ENCODE measurements at regions not wholly inside any gene's neighbourhood (a gene's known extent, or its start where the extent isn't known, plus 50 kb on each side); places are given as distances from the start of the nearest gene placed in this dataset.

DNA sequence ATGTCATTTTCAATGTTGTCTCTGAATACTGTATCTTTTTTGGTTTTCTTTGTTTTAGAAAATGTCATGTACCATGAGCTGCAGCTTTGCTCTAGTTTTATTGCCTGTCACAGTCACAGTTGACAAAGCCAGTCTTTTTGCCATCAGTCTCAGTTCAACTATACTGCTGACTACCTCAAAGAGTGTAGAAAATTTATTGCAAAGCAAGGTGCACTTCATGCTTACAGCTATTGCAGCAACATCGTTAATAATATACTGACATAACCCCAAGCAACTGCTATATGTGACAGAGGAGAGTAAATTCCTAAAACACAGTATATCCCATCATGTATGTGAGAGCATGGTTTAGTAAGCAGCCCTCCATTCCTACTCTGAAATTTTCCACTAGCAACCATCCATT is 2022.3 kb downstream of the ARAP2 start:
- no peak for DNase-seq (ENCODE audit: extremely low read depth, low read depth)
- TF ChIP-seq, protein P1, sequence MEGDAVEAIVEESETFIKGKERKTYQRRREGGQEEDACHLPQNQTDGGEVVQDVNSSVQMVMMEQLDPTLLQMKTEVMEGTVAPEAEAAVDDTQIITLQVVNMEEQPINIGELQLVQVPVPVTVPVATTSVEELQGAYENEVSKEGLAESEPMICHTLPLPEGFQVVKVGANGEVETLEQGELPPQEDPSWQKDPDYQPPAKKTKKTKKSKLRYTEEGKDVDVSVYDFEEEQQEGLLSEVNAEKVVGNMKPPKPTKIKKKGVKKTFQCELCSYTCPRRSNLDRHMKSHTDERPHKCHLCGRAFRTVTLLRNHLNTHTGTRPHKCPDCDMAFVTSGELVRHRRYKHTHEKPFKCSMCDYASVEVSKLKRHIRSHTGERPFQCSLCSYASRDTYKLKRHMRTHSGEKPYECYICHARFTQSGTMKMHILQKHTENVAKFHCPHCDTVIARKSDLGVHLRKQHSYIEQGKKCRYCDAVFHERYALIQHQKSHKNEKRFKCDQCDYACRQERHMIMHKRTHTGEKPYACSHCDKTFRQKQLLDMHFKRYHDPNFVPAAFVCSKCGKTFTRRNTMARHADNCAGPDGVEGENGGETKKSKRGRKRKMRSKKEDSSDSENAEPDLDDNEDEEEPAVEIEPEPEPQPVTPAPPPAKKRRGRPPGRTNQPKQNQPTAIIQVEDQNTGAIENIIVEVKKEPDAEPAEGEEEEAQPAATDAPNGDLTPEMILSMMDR (IDR thresholded peaks at IDR 0.05; ENCODE audit: low read depth, low read length): no peak

GRCh38 chr4:34236118-34236517 is 2008.2 kb downstream of the ARAP2 start:
- no peak for DNase-seq (ENCODE audit: extremely low read depth, low read depth)
- TF ChIP-seq, protein P1 (IDR thresholded peaks at IDR 0.05; ENCODE audit: low read depth, low read length): no peak

DNA sequence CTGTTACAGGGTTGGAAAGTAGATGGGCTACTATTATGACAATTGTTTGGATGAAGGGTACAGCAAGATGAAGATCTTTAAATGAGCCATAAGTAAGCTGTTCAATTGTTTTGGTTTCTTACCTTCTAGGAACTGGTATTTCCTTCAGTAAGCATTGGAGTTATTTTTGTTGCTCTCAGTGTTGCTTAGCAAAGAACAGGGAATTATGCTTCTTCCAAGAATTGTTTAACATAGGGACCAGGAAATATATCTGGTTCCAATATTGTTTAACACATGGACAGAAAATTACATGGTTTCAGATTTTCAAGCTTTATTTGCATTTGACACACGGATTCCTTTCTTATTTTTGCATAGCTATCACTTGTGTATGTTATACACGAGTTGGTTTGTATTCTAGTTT is 1999.0 kb downstream of the ARAP2 start:
- DNase-seq (ENCODE audit: extremely low read depth, low read depth): no peak
- TF ChIP-seq, protein P1 (IDR thresholded peaks at IDR 0.05; ENCODE audit: low read depth, low read length): no peak

GRCh38 chr4:34250562-34250961 is 1993.8 kb downstream of the ARAP2 start:
- DNase-seq (ENCODE audit: extremely low read depth, low read depth): no peak
- TF ChIP-seq, protein P1 (IDR thresholded peaks at IDR 0.05; ENCODE audit: low read depth, low read length): no peak

- no peak for DNase-seq (ENCODE audit: extremely low read depth, low read depth)
- TF ChIP-seq, protein P1 (IDR thresholded peaks at IDR 0.05; ENCODE audit: low read depth, low read length): no peak
Measured at GRCh38 chr4:34253239-34253638, 1991.1 kb downstream of the ARAP2 start.

GRCh38 chr4:34258176-34258575 is 1986.1 kb downstream of the ARAP2 start:
- TF ChIP-seq, protein P1 (IDR thresholded peaks at IDR 0.05; ENCODE audit: low read depth, low read length): no peak
- no peak for DNase-seq (ENCODE audit: extremely low read depth, low read depth)

GRCh38 chr4:34261799-34262314 is 1982.5 kb downstream of the ARAP2 start:
- no peak for DNase-seq (ENCODE audit: extremely low read depth, low read depth)
- TF ChIP-seq, protein P1 (IDR thresholded peaks at IDR 0.05; ENCODE audit: low read depth, low read length): no peak
